ENCODE measurements at regions not wholly inside any gene's neighbourhood (a gene's known extent, or its start where the extent isn't known, plus 50 kb on each side); places are given as distances from the start of the nearest gene placed in this dataset.
A peak's percentile ranks its signal among the peaks of the same experiment; 100 is the strongest.

DNA sequence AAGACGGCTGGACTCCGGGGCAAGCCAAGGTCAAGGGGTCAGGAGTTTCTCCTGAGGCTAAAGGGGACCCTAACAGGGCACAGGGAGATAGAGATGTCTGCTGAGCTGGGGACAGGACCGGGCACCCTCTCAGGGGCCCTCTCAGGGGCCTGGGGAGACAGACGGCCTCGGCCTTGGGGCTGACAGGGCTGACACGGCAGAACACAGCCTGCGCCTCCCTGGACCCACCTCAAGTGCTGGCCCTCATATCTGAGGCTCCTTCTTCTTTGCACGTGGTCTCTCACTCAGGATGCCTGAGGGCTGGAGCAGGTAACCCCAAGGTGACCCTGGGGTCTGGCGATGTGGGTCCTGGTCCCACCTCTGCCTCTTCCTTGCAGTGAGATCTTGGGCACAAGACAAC, 186.9 kb upstream of the TNRC6C start:
- no peak for DNase-seq (ENCODE audit: low read depth in 2 of 2)

- DNase-seq (ENCODE audit: low read depth in 2 of 2): no peak
Measured at GRCh38 chr17:77771998-77772397, 186.5 kb upstream of the TNRC6C start.

DNA sequence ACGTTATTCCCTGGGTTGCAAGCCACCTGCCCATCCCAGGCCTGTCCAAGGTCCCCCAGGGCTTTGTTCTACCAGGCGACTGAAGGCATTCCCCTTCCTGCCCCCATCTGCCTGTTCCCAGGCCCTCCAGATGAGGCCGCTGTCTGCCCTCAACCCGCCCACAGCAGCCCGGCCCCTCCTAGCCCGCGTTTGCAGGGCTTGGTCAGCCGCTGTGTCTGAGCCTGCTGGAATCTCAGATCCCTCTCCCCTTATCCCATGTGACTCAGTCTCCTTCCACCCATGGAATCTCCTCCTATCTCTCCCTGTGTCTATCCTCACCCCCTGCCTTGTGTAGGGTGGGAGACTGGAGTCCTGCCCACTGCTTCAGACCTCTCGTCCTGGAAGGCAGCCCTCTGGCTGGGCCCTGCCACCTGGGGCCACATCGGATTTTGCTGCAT, 186.0 kb upstream of the TNRC6C start:
- peak; percentile 43 to 48 for DNase-seq (ENCODE audit: low read depth in 2 of 2)

- no peak for DNase-seq (ENCODE audit: low read depth in 2 of 2)
Measured at GRCh38 chr17:77772899-77773358, 185.6 kb upstream of the TNRC6C start.

DNA sequence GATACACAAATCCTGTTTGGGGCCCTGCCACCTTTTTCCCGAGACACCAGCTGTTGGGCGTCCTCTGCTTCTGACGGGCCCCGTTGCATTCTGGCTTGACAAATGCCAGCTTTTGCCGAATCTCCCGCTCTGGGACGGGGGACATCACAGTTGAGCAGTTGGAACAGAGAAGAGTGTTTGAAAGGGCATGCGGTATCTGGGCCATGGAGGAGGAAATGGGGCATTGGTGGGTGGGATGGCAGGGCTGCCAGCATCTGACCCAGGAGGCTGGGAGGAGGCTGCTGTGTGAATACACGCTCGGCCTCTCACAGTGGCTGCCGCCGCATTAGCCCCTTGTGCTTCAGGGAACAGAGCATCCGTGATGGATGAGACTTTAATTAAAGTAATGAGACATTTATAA, 184.3 kb upstream of the TNRC6C start:
- no peak for DNase-seq (ENCODE audit: low read depth in 2 of 2)

DNA sequence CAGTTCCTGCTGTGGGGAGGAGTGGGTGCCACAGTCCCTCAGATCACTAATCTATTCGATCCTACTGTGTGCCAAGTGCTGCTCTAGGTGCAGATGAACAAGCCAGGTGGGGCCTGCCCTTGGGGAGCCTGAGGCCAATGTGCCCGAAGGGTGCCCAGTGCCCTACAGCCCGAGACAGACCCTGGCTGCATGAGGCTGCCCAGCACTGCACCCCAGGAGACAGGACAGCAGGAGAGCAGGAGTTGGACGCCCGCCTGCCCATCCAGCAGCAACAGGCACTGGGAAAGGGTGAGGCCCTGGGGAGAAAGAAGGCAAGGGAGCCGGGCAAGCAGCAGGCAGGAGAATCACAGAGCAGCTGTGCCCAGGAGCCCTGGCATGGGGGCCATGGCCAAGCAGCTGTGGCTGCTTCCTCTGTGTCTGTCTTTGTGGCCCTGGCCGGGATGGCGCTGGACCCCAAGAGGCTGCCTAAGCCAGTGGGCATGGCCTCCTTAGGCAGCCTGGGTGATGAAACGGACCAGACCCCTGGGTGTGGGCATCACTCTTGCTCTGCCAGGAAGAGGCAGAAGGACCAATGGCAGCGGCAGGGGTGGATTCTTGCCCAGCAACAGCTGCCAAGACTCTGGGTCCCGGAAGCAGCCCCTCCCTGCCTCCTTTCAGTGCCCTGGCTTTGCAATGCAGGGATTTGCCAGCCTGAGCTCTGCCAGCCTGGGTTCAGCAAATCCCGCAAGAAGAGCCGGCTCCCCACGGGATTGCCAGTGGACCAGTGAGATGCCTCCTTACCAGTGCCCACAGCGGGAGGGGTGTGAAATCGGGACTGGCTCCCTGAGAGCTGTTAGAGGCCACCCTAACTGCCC, 179.6 kb upstream of the TNRC6C start:
- DNase-seq (ENCODE audit: low read depth in 2 of 2): no peak

GRCh38 chr17:77779711-77780539, 178.6 kb upstream of the TNRC6C start:
- no peak for DNase-seq (ENCODE audit: low read depth in 2 of 2)

DNA sequence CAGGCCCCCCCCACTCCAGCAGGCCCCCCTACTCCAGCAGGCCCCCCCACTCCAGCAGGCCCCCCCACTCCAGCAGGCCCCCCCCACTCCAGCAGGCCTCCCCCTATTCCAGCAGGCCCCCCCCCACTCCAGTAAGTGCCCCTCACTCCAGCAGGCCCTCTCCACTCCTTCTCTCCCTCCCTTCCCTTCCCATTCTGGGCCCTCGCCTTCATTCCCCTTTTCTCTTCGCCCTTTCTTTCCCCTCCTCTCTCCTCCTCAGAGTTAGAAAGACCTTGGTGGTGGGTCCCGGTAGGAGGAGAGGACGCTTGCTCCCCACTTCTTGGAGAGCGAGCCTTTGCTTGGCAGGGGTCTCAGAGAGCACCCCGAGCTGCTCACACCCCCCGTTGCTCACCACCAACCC, 177.0 kb upstream of the TNRC6C start:
- no peak for DNase-seq (ENCODE audit: low read depth in 2 of 2)

DNA sequence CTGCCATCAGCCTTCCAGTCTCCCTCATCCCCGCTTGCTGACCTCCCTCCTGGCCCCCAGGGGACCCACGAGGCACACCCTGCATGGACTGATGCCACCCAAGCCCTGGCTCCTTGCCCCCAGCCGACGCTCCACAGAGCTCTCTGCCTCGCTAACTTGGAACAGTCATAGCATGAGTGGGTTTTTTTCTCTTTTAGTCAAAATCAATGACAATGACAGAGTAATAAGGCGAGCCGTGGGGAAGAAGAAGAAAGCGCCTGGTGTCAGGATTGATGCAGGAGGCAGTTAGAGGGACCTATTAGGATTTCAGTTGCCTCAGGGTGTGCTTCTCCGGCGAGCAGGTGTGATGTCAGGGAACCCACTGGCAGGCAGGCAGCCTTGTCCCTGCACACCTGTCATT, 176.3 kb upstream of the TNRC6C start:
- no peak for DNase-seq (ENCODE audit: low read depth in 2 of 2)

DNA sequence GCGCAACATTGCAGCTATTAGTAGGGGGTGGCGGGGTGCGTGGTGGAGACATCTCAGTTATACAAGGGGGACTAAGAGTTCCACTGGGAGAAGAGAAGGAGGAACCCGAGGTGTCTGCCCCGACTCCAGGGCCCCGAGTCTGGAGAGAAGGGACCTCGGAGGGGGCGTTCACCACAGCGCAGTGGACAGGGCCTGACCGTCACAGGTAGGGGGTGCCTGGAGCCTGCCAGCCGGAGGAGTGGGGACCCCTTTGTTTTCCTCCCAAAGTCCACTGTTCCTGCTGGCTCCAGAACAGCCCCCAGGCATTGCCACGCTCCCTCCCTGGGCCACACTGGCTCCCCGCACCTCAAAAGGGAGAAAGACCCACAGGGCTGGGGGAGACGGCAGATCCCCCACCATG, 175.9 kb upstream of the TNRC6C start:
- DNase-seq (ENCODE audit: low read depth in 2 of 2): no peak

GRCh38 chr17:77783991-77784820, 174.3 kb upstream of the TNRC6C start:
- DNase-seq (ENCODE audit: low read depth in 2 of 2): peak; percentile 39 to 51

DNA sequence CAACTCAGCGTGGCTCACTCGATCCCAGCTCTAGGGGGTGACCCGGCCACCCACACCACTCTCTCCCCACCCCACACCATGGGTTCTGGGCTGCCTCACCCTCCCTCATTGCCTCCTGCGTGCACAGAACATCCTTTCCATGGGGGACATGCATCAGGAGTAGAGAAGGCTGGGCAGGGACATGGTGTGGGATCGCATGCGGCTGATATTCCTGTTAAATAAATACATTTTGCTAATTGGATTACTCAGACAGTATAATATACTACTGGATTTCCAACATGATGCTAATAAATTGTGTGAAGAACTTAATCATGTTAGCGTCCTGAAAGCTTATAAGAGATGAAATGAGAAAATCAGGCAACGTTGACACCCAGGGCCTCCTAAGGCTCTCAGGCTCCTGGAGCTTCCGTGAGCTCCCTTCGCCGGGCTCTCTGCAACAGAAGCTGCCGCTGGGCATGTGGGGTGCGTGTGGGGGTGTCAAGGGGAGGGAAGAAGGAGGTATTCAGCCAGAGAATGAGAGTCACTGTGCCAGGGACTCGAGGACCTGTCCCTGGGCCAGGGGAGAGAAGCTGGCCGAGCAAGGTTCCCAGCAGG, 173.1 kb upstream of the TNRC6C start:
- DNase-seq (ENCODE audit: low read depth in 2 of 2): no peak

DNA sequence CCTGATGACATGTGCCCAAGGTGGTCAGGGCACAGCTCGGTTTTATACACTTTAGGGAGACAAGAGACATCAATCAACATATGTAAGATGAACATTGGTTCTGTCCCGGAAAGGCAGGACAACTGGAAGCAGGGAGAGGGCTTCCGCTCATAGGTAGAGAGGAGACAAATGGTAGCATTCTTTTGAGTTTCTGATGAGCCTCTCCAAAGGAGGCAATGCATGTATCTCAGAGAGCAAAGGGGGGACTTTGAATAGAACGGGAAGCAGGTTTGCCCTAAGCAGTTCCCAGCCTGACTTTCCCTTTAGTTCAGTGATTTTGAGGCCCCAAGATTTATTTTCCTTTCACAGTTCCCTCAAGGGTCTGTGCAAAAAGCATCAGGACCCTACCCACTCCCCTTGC, 172.4 kb upstream of the TNRC6C start:
- DNase-seq (ENCODE audit: low read depth in 2 of 2): no peak

- no peak for DNase-seq (ENCODE audit: low read depth in 2 of 2)
Measured at GRCh38 chr17:77786740-77787505, 171.6 kb upstream of the TNRC6C start.

- no peak for DNase-seq (ENCODE audit: low read depth in 2 of 2)
Measured at GRCh38 chr17:77790143-77790829, 168.2 kb upstream of the TNRC6C start.

DNA sequence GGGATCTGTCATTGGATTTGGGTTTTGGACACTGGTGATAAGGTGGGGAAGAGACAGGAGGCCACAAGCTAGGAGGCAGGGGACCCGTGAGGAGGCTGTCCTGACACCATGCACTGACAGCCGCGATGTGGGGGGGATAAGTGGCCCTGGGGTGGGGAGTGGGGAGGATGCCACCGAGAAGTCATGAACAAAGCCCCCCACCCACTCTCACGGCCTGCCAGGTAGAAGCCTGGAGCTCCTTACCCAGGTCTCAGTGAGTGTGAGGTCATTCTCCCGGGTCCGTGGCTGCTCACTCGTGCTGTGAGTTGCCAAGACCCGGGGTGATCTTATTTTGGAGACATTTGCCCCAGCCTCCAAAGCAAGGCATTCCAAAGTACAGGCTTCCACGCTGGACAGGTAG, 165.9 kb upstream of the TNRC6C start:
- DNase-seq (ENCODE audit: low read depth in 2 of 2): no peak

GRCh38 chr17:77793146-77793970, 165.1 kb upstream of the TNRC6C start:
- no peak for DNase-seq (ENCODE audit: low read depth in 2 of 2)

DNA sequence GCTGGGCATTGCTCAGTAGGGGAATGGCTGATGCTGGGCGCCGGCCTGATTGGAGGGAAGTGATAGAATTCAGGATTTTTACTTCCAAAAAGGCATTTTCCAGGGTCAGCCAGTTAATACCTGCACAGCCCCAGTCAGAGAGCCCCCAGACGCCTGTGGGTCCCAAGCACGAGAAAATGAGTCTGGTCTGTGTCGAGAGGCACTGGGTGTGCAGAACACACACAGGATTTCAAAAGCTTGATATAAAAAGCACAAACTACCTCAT, 164.6 kb upstream of the TNRC6C start:
- DNase-seq (ENCODE audit: low read depth in 2 of 2): no peak

DNA sequence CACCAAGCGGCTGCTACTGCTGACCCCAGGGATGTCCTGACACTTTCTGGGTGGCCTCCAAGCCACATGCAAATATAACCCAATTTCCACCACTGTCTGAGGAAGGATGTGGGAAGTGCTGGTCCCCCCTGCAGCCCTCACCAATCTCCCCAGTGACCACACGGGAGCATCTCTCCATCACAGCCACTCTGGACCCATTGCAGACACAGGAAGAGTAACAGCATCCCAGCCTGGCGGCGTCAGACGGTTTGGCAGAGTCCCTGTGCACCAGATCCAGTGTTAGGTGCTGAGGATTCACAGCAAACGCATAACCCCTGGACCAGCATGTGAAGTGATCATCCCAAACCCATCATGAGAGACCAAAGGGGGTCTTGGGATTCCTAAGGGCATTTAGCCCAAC, 163.7 kb upstream of the TNRC6C start:
- DNase-seq (ENCODE audit: low read depth in 2 of 2): no peak

- DNase-seq (ENCODE audit: low read depth in 2 of 2): no peak
Measured at GRCh38 chr17:77795685-77796084, 162.8 kb upstream of the TNRC6C start.

All from stimulated activated CD4-positive, alpha-beta T cell treated with anti-CD3 and anti-CD28 coated beads, Interleukin-1b, Interleukin-23, amount 100 ng/mL, for 4 hours (primary cell).